ENCODE measurements at regions not wholly inside any gene's neighbourhood (a gene's known extent, or its start where the extent isn't known, plus 50 kb on each side); places are given as distances from the start of the nearest gene placed in this dataset.

- no peak for TF ChIP-seq Cebpa-rat (IDR thresholded peaks at IDR 0.05)
- no peaks in the 10 kb centered on the region for H3K27me3 ChIP-seq
- no peak overlapping the region for H3K4me2 ChIP-seq
- no peaks in the 10 kb centered on the region for H3K4me1 ChIP-seq
- H3K9me3 ChIP-seq, result no peaks in the 10 kb centered on the region
- H3K27ac ChIP-seq, result no peak overlapping the region
- no peak overlapping the region for H3K4me3 ChIP-seq
- H3K36me3 ChIP-seq, result no peaks in the 10 kb centered on the region
- H4K20me1 ChIP-seq, result no peaks in the 10 kb centered on the region
- no peak overlapping the region for H3K9ac ChIP-seq
Observed at GRCh38 chr11:122062763-122063162, 53.3 kb downstream of the BLID start.

GRCh38 chr11:122059565-122059964 is 56.5 kb downstream of the BLID start:
- no peaks in the 10 kb centered on the region for H3K9me3 ChIP-seq
- no peaks in the 10 kb centered on the region for H3K36me3 ChIP-seq
- no peak overlapping the region for H3K27ac ChIP-seq
- no peak for TF ChIP-seq Cebpa-rat (IDR thresholded peaks at IDR 0.05)
- no peaks in the 10 kb centered on the region for H3K27me3 ChIP-seq
- H3K4me2 ChIP-seq, result no peak overlapping the region
- no peak overlapping the region for H3K9ac ChIP-seq
- H4K20me1 ChIP-seq, result no peaks in the 10 kb centered on the region
- no peak overlapping the region for H3K4me3 ChIP-seq
- no peaks in the 10 kb centered on the region for H3K4me1 ChIP-seq

- Histone ChIP-seq H3K36me3 (no peaks in the 10 kb centered on the region), H3K4me3 (no peak overlapping the region), H3K27me3 (no peaks in the 10 kb centered on the region), H3K4me2 (no peak overlapping the region), H3K9ac (no peak overlapping the region), H3K27ac (no peak overlapping the region), H4K20me1 (no peaks in the 10 kb centered on the region), H3K4me1 (no peaks in the 10 kb centered on the region), H3K9me3 (peaks cover 6% of the 10 kb centered on the region)
- TF ChIP-seq Cebpa-rat (IDR thresholded peaks at IDR 0.05), result no peak
Observed at GRCh38 chr11:122050021-122050690, 65.9 kb downstream of the BLID start.

GRCh38 chr11:122048401-122048800 is 67.6 kb downstream of the BLID start:
- no peak overlapping the region for H3K4me2 ChIP-seq
- no peaks in the 10 kb centered on the region for H3K4me1 ChIP-seq
- no peaks in the 10 kb centered on the region for H3K27me3 ChIP-seq
- peaks cover 6% of the 10 kb centered on the region for H3K9me3 ChIP-seq
- no peaks in the 10 kb centered on the region for H3K36me3 ChIP-seq
- no peak overlapping the region for H3K4me3 ChIP-seq
- H4K20me1 ChIP-seq, result no peaks in the 10 kb centered on the region
- no peak for TF ChIP-seq Cebpa-rat (IDR thresholded peaks at IDR 0.05)
- H3K27ac ChIP-seq, result no peak overlapping the region
- no peak overlapping the region for H3K9ac ChIP-seq

- Histone ChIP-seq H3K27ac (no peak overlapping the region), H3K9me3 (peaks cover under 1% of the 10 kb centered on the region; the same call in 1 of the 2 replicates), H3K9ac (no peak overlapping the region), H3K4me3 (no peak overlapping the region), H3K4me1 (no peaks in the 10 kb centered on the region), H3K27me3 (no peaks in the 10 kb centered on the region), H4K20me1 (no peaks in the 10 kb centered on the region), H3K36me3 (no peaks in the 10 kb centered on the region), H3K4me2 (no peak overlapping the region)
- TF ChIP-seq Cebpa-rat (IDR thresholded peaks at IDR 0.05), result no peak
Observed at GRCh38 chr11:122046846-122047245, 69.2 kb downstream of the BLID start.

- Histone ChIP-seq H3K27ac (no peak overlapping the region), H3K4me3 (no peak overlapping the region), H3K36me3 (no peaks in the 10 kb centered on the region), H4K20me1 (no peaks in the 10 kb centered on the region), H3K9ac (no peak overlapping the region), H3K4me1 (no peaks in the 10 kb centered on the region), H3K9me3 (no peaks in the 10 kb centered on the region), H3K4me2 (no peak overlapping the region), H3K27me3 (no peaks in the 10 kb centered on the region)
- no peak for TF ChIP-seq Cebpa-rat (IDR thresholded peaks at IDR 0.05)
Observed at GRCh38 chr11:122046438-122046837, 69.6 kb downstream of the BLID start.

- Histone ChIP-seq H3K4me2 (no peak overlapping the region), H3K4me3 (no peak overlapping the region), H3K9me3 (no peaks in the 10 kb centered on the region), H4K20me1 (no peaks in the 10 kb centered on the region), H3K27ac (no peak overlapping the region), H3K36me3 (no peaks in the 10 kb centered on the region), H3K9ac (no peak overlapping the region), H3K27me3 (no peaks in the 10 kb centered on the region), H3K4me1 (no peaks in the 10 kb centered on the region)
- TF ChIP-seq Cebpa-rat (IDR thresholded peaks at IDR 0.05), result no peak
Observed at GRCh38 chr11:122045181-122045586, 70.8 kb downstream of the BLID start.

- TF ChIP-seq Cebpa-rat (IDR thresholded peaks at IDR 0.05), result no peak
- H3K4me1 ChIP-seq, result no peaks in the 10 kb centered on the region
- H3K27ac ChIP-seq, result no peak overlapping the region
- H3K36me3 ChIP-seq, result no peaks in the 10 kb centered on the region
- H3K9me3 ChIP-seq, result no peaks in the 10 kb centered on the region
- no peak overlapping the region for H3K4me3 ChIP-seq
- H3K9ac ChIP-seq, result no peak overlapping the region
- H4K20me1 ChIP-seq, result no peaks in the 10 kb centered on the region
- H3K27me3 ChIP-seq, result no peaks in the 10 kb centered on the region
- H3K4me2 ChIP-seq, result no peak overlapping the region
Observed at GRCh38 chr11:122044086-122044485, 71.9 kb downstream of the BLID start.

GRCh38 chr11:122042981-122043380 is 73.0 kb downstream of the BLID start:
- no peak for TF ChIP-seq Cebpa-rat (IDR thresholded peaks at IDR 0.05)
- no peaks in the 10 kb centered on the region for H3K36me3 ChIP-seq
- no peak overlapping the region for H3K4me3 ChIP-seq
- H3K9me3 ChIP-seq, result no peaks in the 10 kb centered on the region
- no peaks in the 10 kb centered on the region for H4K20me1 ChIP-seq
- H3K27me3 ChIP-seq, result no peaks in the 10 kb centered on the region
- H3K4me2 ChIP-seq, result no peak overlapping the region
- H3K9ac ChIP-seq, result no peak overlapping the region
- no peaks in the 10 kb centered on the region for H3K4me1 ChIP-seq
- H3K27ac ChIP-seq, result no peak overlapping the region

- no peak overlapping the region for H3K4me3 ChIP-seq
- no peaks in the 10 kb centered on the region for H3K9me3 ChIP-seq
- no peak overlapping the region for H3K27ac ChIP-seq
Observed at GRCh38 chr11:122040464-122040863, 75.6 kb downstream of the BLID start.

GRCh38 chr11:122038543-122038942 is 77.5 kb downstream of the BLID start:
- Histone ChIP-seq H4K20me1 (no peaks in the 10 kb centered on the region), H3K27me3 (no peaks in the 10 kb centered on the region), H3K27ac (no peak overlapping the region), H3K4me3 (no peak overlapping the region), H3K9me3 (no peaks in the 10 kb centered on the region), H3K36me3 (no peaks in the 10 kb centered on the region), H3K9ac (no peak overlapping the region), H3K4me1 (no peaks in the 10 kb centered on the region), H3K4me2 (no peak overlapping the region)
- TF ChIP-seq Cebpa-rat (IDR thresholded peaks at IDR 0.05), result no peak

More at GRCh38 chr11:122040464-122040863, 75.6 kb downstream of the BLID start:
- Histone ChIP-seq H3K4me2 (no peak overlapping the region), H3K4me1 (no peaks in the 10 kb centered on the region), H3K36me3 (no peaks in the 10 kb centered on the region), H3K9ac (no peak overlapping the region), H3K27me3 (no peaks in the 10 kb centered on the region), H4K20me1 (no peaks in the 10 kb centered on the region)
- TF ChIP-seq Cebpa-rat (IDR thresholded peaks at IDR 0.05), result no peak

Measured in BLaER1 (cell line).